Gastroesophageal sphincter (tissue), 4 donors: ENCODE measurements at regions not wholly inside any gene's neighbourhood (a gene's known extent, or its start where the extent isn't known, plus 50 kb on each side); places are given as distances from the start of the nearest gene placed in this dataset.
"Not testable (repeated sequence)": the region's sequence is repeated elsewhere in the genome, so short reads cannot be mapped to it uniquely, and the experiment has no call there.

Source experiments
- ATAC-seq: fragments of 150-250 bp; one replicate; pipeline ENCODE4 v1.9.1; 2016; ENCODE audit warnings: mild to moderate bottlenecking, moderate library complexity
- H3K27ac ChIP-seq, 4 donors: fragments of 200-600 bp; sonication (generic) in 3 of 4; 1 replicate in 3 of 4; 2 replicates in 1 of 4; pipeline ENCODE4 v1.5.1; 2016 to 2019
- H3K27me3 ChIP-seq: fragments of 200-600 bp; sonication (generic); one replicate; pipeline ENCODE4 v1.5.1; 2019
- H3K36me3 ChIP-seq, 2 donors: fragments of 200-600 bp; sonication (generic); one replicate each; pipeline ENCODE4 v1.5.1; 2019; ENCODE audit warnings: control low read depth in 1 of 2
- H3K4me1 ChIP-seq, 3 donors: fragments of 200-600 bp; sonication (generic); 1 replicate in 2 of 3; 2 replicates in 1 of 3; pipeline ENCODE4 v1.5.1; 2016 to 2019; ENCODE audit warnings: control low read depth in 2 of 3
- H3K4me3 ChIP-seq, 2 donors: fragments of 200-600 bp; sonication (generic); one replicate each; pipeline ENCODE4 v1.5.1; 2019; ENCODE audit warnings: mild to moderate bottlenecking in 1 of 2, moderate library complexity in 1 of 2
- H3K9me3 ChIP-seq, 3 donors: fragments of 200-600 bp; sonication (generic); one replicate each; pipeline ENCODE4 v1.5.1; 2017 to 2019; ENCODE audit warnings: control low read depth in 2 of 3
- CTCF ChIP-seq, 4 experiments: fragments of 200-600 bp in 2 of 4; fragments of 450-650 bp in 2 of 4; sonication (generic) in 1 of 4; IDR thresholded peaks; one replicate each; pipeline ENCODE4 v1.5.1; 2017 to 2019; ENCODE audit warnings: antibody characterized with exemption in 4 of 4, mild to moderate bottlenecking in 2 of 4, moderate library complexity in 2 of 4
- EP300 ChIP-seq: sonication (generic); formaldehyde crosslinking; IDR thresholded peaks from one replicate; pipeline ENCODE4 v1.6.1; 2017; ENCODE audit warnings: antibody characterized with exemption, mild to moderate bottlenecking
- POLR2A ChIP-seq, 2 donors: fragments of 450-650 bp; IDR thresholded peaks; one replicate each; pipeline ENCODE4 v1.6.1; 2017; ENCODE audit warnings: antibody characterized with exemption in 2 of 2, mild to moderate bottlenecking in 2 of 2, moderate library complexity in 1 of 2
- POLR2AphosphoS5 ChIP-seq: sonication (generic); formaldehyde crosslinking; IDR thresholded peaks from one replicate; pipeline ENCODE4 v1.6.1; 2017; ENCODE audit warnings: antibody characterized with exemption
- WGBS, 2 donors: methylation state at CpG; one replicate each; pipeline ENCODE4 v1.1.5; 2018; ENCODE audit warnings: low coverage in 1 of 2; 5-methylcytosine and 5-hydroxymethylcytosine counted together

DNA sequence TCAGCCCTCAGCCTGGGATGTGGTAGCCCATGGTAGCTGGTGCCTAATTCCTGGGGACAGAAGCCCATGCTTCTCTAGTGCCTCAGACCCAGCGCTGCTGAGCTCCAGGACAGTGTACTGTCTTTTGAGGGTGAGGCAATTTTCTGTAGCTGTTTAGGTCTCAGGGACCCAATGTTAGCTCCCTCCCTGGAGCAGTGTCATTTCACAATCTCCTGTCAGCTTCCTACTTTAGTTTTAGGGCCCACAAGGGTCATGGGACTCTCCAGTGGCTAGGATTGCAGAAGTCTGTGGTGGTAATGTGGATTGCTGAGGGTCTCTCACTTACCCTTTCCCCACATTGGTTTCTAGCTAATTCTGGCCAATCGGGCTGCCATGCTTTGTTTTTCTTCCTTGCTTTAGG is 67.7 kb upstream of the CCL21 start:
- H3K4me1 ChIP-seq = no peaks in the 10 kb centered on the region

DNA sequence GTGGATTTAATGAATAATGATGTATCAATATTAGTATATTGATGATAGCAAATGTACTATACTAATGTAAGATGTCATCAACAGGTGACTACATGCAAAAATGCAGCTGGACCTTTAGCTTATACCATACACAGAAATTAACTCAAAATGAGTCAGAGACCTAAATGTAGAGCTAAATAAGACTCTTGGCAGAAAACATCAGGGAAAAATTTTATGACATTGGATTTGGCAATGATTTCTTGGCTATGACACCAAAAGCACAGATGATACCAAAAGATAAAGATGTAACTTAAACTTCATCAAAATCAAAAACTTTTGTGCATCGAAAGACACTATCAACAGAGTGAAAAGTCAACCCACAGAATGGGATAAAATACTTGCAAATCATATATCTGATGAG is 64.0 kb upstream of the CCL21 start:
- no peak for TF ChIP-seq EP300
- TF ChIP-seq CTCF (IDR thresholded peaks at IDR 0.05) = no peak
- TF ChIP-seq POLR2AphosphoS5 = no peak
- no peak for TF ChIP-seq POLR2A (IDR thresholded peaks at IDR 0.05)
- Histone ChIP-seq H3K27me3 (peaks cover 18% of the 10 kb centered on the region), H3K9me3 (no peaks in the 10 kb centered on the region), H3K4me1 (no peaks in the 10 kb centered on the region), H3K36me3 (no peaks in the 10 kb centered on the region), H3K27ac (no peak overlapping the region), H3K4me3 (no peak overlapping the region)
- 83 to 91% methylated on average over 1 of the region's 1 CpG for WGBS, 2 donors
- ATAC-seq = no peak

More for the DNA sequence above, 67.7 kb upstream of the CCL21 start:
- H3K36me3 ChIP-seq = no peaks in the 10 kb centered on the region
- ATAC-seq = no peak
- no peaks in the 10 kb centered on the region for H3K9me3 ChIP-seq
- H3K4me3 ChIP-seq = no peak overlapping the region
- H3K27ac ChIP-seq = no peak overlapping the region
- WGBS, 2 donors = 80 to 86% methylated on average over 1 of the region's 2 CpGs
- TF ChIP-seq CTCF (IDR thresholded peaks at IDR 0.05) = no peak
- no peak for TF ChIP-seq POLR2A (IDR thresholded peaks at IDR 0.05)
- H3K27me3 ChIP-seq = peaks cover 11% of the 10 kb centered on the region

GRCh38 chr9:34773306-34773910 is 63.5 kb upstream of the CCL21 start:
- peaks cover 19% of the 10 kb centered on the region for H3K27me3 ChIP-seq
- H3K27ac ChIP-seq = no peak overlapping the region
- no peaks in the 10 kb centered on the region for H3K9me3 ChIP-seq
- ATAC-seq = no peak
- TF ChIP-seq EP300 (no peak), POLR2AphosphoS5 (no peak), CTCF (IDR thresholded peaks at IDR 0.05) (no peak), POLR2A (IDR thresholded peaks at IDR 0.05) (no peak)
- H3K4me3 ChIP-seq = no peak overlapping the region
- WGBS, 2 donors = 63 to 66% methylated on average over 4 of the region's 4 CpGs
- no peaks in the 10 kb centered on the region for H3K4me1 ChIP-seq
- H3K36me3 ChIP-seq = no peaks in the 10 kb centered on the region

- Histone ChIP-seq H3K27ac (no peak overlapping the region), H3K4me1 (no peaks in the 10 kb centered on the region), H3K9me3 (no peaks in the 10 kb centered on the region), H3K27me3 (peaks cover 24% of the 10 kb centered on the region), H3K4me3 (no peak overlapping the region), H3K36me3 (no peaks in the 10 kb centered on the region)
- WGBS, 2 donors = 75 to 81% methylated on average over 3 to 4 of the region's 4 CpGs
- no peak for ATAC-seq
- no peak for TF ChIP-seq POLR2A (IDR thresholded peaks at IDR 0.05)
- no peak for TF ChIP-seq CTCF (IDR thresholded peaks at IDR 0.05)
- no peak for TF ChIP-seq EP300
- no peak for TF ChIP-seq POLR2AphosphoS5
These were observed 61.1 kb upstream of the CCL21 start for GRCh38 chr9:34771007-34771406.

DNA sequence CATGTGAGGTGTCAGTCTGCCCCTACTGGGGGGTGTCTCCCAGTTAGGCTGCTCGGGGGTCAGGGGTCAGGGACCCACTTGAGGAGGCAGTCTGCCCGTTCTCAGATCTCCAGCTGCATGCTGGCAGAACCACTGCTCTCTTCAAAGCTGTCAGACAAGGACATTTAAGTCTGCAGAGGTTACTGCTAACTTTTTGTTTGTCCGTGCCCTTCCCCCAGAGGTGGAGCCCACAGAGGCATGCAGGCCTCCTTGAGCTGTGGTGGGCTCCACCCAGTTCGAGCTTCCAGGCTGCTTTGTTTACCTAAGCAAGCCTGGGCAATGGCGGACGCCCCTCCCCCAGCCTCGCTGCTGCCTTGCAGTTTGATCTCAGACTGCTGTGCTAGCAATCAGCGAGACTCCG is 57.2 kb upstream of the CCL21 start:
- not testable (repeated sequence) for H3K4me1 ChIP-seq, ATAC-seq, H3K27ac ChIP-seq, H3K36me3 ChIP-seq, H3K4me3 ChIP-seq, H3K9me3 ChIP-seq
- WGBS, 2 donors = 70% methylated on average over 2 of the region's 9 CpGs; no CpG with 5 or more reads in 1 of the 2 donors
- peaks cover 24% of the 10 kb centered on the region for H3K27me3 ChIP-seq
